ENCODE measurements at regions not wholly inside any gene's neighbourhood (a gene's known extent, or its start where the extent isn't known, plus 50 kb on each side); places are given as distances from the start of the nearest gene placed in this dataset.

DNA sequence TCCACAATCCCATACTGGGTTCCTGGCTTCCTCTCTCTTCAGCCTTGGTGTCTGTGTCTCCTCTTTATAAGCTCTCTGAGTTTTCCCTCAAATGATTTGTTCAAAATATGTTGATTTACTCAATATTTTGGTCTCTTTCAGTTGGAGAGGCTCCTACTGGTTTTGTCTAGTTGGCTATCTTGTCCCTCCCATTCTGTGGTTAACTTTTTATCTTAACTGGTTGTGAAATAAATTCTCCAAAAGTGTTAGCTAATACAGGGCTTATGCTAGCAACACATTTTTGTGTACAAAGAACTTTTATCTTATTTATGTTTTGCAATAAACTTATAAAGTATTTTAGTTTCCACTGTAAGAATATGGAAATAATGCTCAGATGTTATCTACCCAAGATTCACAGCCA is 200.9 kb downstream of the AASDHPPT start:
- no peak overlapping the region for H3K9ac ChIP-seq (ENCODE audit: insufficient read depth, low read length, poor library complexity, severe bottlenecking)
- Mint-ChIP-seq H3K4me1 (no peaks in the 10 kb centered on the region), H3K9me3 (peaks cover 2 to 6% (median 4%) of the 10 kb centered on the region in 7 donors), H3K27me3 (ENCODE audit: low read depth in 3 of 3) (no peaks in the 10 kb centered on the region), H3K4me3 (no peak overlapping the region), H3K27ac (no peak overlapping the region), H3K36me3 (no peaks in the 10 kb centered on the region)
- intact Hi-C loops (cut with micrococcal nuclease): no loop called here
- no peaks in the 10 kb centered on the region for H3K27me3 ChIP-seq (ENCODE audit: control insufficient read depth in 2 of 2, insufficient read depth in 2 of 2, low read length in 2 of 2)
- H2AFZ ChIP-seq (ENCODE audit: insufficient read depth, low read depth, low read length, poor library complexity, severe bottlenecking): no peak overlapping the region
- H3K4me2 ChIP-seq (replicated peaks; ENCODE audit: extremely low read depth, low read length, poor library complexity, severe bottlenecking): no peak overlapping the region
- H4K20me1 ChIP-seq (ENCODE audit: insufficient read depth, low read length): no peaks in the 10 kb centered on the region
- H3K79me2 ChIP-seq (ENCODE audit: insufficient read depth, low read length): no peaks in the 10 kb centered on the region
- H3K4me3 ChIP-seq (replicated peaks in 1 of 3; ENCODE audit: low read depth in 2 of 3, low read length in 3 of 3): no peak overlapping the region
- no peaks in the 10 kb centered on the region for H3K4me1 ChIP-seq (ENCODE audit: control insufficient read depth in 1 of 2, insufficient read depth in 2 of 2, low read length in 2 of 2)
- TF ChIP-seq, protein P1, sequence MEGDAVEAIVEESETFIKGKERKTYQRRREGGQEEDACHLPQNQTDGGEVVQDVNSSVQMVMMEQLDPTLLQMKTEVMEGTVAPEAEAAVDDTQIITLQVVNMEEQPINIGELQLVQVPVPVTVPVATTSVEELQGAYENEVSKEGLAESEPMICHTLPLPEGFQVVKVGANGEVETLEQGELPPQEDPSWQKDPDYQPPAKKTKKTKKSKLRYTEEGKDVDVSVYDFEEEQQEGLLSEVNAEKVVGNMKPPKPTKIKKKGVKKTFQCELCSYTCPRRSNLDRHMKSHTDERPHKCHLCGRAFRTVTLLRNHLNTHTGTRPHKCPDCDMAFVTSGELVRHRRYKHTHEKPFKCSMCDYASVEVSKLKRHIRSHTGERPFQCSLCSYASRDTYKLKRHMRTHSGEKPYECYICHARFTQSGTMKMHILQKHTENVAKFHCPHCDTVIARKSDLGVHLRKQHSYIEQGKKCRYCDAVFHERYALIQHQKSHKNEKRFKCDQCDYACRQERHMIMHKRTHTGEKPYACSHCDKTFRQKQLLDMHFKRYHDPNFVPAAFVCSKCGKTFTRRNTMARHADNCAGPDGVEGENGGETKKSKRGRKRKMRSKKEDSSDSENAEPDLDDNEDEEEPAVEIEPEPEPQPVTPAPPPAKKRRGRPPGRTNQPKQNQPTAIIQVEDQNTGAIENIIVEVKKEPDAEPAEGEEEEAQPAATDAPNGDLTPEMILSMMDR (IDR thresholded peaks at IDR 0.05): no peak
- H3K27ac ChIP-seq (ENCODE audit: low read depth in 1 of 2, low read length in 2 of 2): no peak overlapping the region
- no peaks in the 10 kb centered on the region for H3K36me3 ChIP-seq (replicated peaks in 1 of 2; ENCODE audit: control insufficient read depth in 1 of 2, insufficient read depth in 2 of 2, low read length in 2 of 2)
- peaks cover 5 to 12% of the 10 kb centered on the region in 2 donors for H3K9me3 ChIP-seq (replicated peaks in 1 of 2; ENCODE audit: control insufficient read depth in 1 of 2, insufficient read depth in 1 of 2, low read length in 2 of 2)
- no peak for DNase-seq

- H3K4me1 ChIP-seq (ENCODE audit: control insufficient read depth in 1 of 2, insufficient read depth in 2 of 2, low read length in 2 of 2): no peaks in the 10 kb centered on the region
- Mint-ChIP-seq H3K4me1 (no peaks in the 10 kb centered on the region), H3K4me3 (no peak overlapping the region), H3K9me3 (peaks cover 2 to 6% (median 4%) of the 10 kb centered on the region in 7 donors), H3K27me3 (ENCODE audit: low read depth in 3 of 3) (no peaks in the 10 kb centered on the region), H3K36me3 (no peaks in the 10 kb centered on the region), H3K27ac (no peak overlapping the region)
- no peak overlapping the region for H3K27ac ChIP-seq (ENCODE audit: low read depth in 1 of 2, low read length in 2 of 2)
- H3K9ac ChIP-seq (ENCODE audit: insufficient read depth, low read length, poor library complexity, severe bottlenecking): no peak overlapping the region
- no peaks in the 10 kb centered on the region for H3K27me3 ChIP-seq (ENCODE audit: control insufficient read depth in 2 of 2, insufficient read depth in 2 of 2, low read length in 2 of 2)
- TF ChIP-seq, protein P1 (IDR thresholded peaks at IDR 0.05): no peak
- no peaks in the 10 kb centered on the region for H3K36me3 ChIP-seq (replicated peaks in 1 of 2; ENCODE audit: control insufficient read depth in 1 of 2, insufficient read depth in 2 of 2, low read length in 2 of 2)
- peaks cover 5 to 12% of the 10 kb centered on the region in 2 donors for H3K9me3 ChIP-seq (replicated peaks in 1 of 2; ENCODE audit: control insufficient read depth in 1 of 2, insufficient read depth in 1 of 2, low read length in 2 of 2)
- H4K20me1 ChIP-seq (ENCODE audit: insufficient read depth, low read length): no peaks in the 10 kb centered on the region
- WGBS (ENCODE audit: insufficient coverage): no CpG with 5 or more reads among the region's 1 CpG
- H3K4me2 ChIP-seq (replicated peaks; ENCODE audit: extremely low read depth, low read length, poor library complexity, severe bottlenecking): no peak overlapping the region
- H3K4me3 ChIP-seq (replicated peaks in 1 of 3; ENCODE audit: low read depth in 2 of 3, low read length in 3 of 3): no peak overlapping the region
- intact Hi-C loops (cut with micrococcal nuclease): no loop called here
- no peaks in the 10 kb centered on the region for H3K79me2 ChIP-seq (ENCODE audit: insufficient read depth, low read length)
- no peak for DNase-seq
- H2AFZ ChIP-seq (ENCODE audit: insufficient read depth, low read depth, low read length, poor library complexity, severe bottlenecking): no peak overlapping the region
Observed at GRCh38 chr11:106280036-106280435, 202.6 kb downstream of the AASDHPPT start.
